Activated T-cell treated with anti-CD3 and anti-CD28 coated beads for 1 hour (primary cell): ENCODE measurements at regions not wholly inside any gene's neighbourhood (a gene's known extent, or its start where the extent isn't known, plus 50 kb on each side); places are given as distances from the start of the nearest gene placed in this dataset.

Source experiments
- DNase-seq: peaks from one replicate; pipeline ENCODE4 v3.0.0-alpha.2; 2020; ENCODE audit warnings: low read depth

- no peak for DNase-seq
Measured at GRCh38 chr22:49091917-49092545, 735.6 kb downstream of the BRD1 start.

GRCh38 chr22:49091451-49091850 lies 736.2 kb downstream of the BRD1 start:
- DNase-seq: no peak

- DNase-seq: no peak
Measured at GRCh38 chr22:49090853-49091135, 736.9 kb downstream of the BRD1 start.

GRCh38 chr22:49090061-49090852 lies 737.4 kb downstream of the BRD1 start:
- no peak for DNase-seq

GRCh38 chr22:49088801-49089791 lies 738.6 kb downstream of the BRD1 start:
- DNase-seq: no peak

- DNase-seq: no peak
Measured at GRCh38 chr22:49087716-49088601, 739.7 kb downstream of the BRD1 start.

GRCh38 chr22:49087198-49087597 lies 740.5 kb downstream of the BRD1 start:
- no peak for DNase-seq

- no peak for DNase-seq
Measured at GRCh38 chr22:49086606-49087157, 741.0 kb downstream of the BRD1 start.

- no peak for DNase-seq
Measured at GRCh38 chr22:49086181-49086580, 741.5 kb downstream of the BRD1 start.

GRCh38 chr22:49084206-49084605 lies 743.5 kb downstream of the BRD1 start:
- DNase-seq: no peak

- no peak for DNase-seq
Measured at GRCh38 chr22:49083607-49084006, 744.1 kb downstream of the BRD1 start.

- no peak for DNase-seq
Measured at GRCh38 chr22:49082451-49082850, 745.2 kb downstream of the BRD1 start.

GRCh38 chr22:49081926-49082325 lies 745.7 kb downstream of the BRD1 start:
- DNase-seq: no peak

- DNase-seq: no peak
Measured at GRCh38 chr22:49081261-49081666, 746.4 kb downstream of the BRD1 start.

GRCh38 chr22:49080631-49081030 lies 747.0 kb downstream of the BRD1 start:
- no peak for DNase-seq

GRCh38 chr22:49079743-49080500 lies 747.8 kb downstream of the BRD1 start:
- DNase-seq: no peak

GRCh38 chr22:49079027-49079725 lies 748.5 kb downstream of the BRD1 start:
- DNase-seq: no peak

GRCh38 chr22:49078076-49078710 lies 749.5 kb downstream of the BRD1 start:
- no peak for DNase-seq

- DNase-seq: no peak
Measured at GRCh38 chr22:49077586-49077985, 750.1 kb downstream of the BRD1 start.

GRCh38 chr22:49077036-49077393 lies 750.7 kb downstream of the BRD1 start:
- no peak for DNase-seq
